ENCODE measurements at regions not wholly inside any gene's neighbourhood (a gene's known extent, or its start where the extent isn't known, plus 50 kb on each side); places are given as distances from the start of the nearest gene placed in this dataset.

- DNase-seq (peak in 1 of 4 donors; percentile 31), ATAC-seq (no peak)
- Histone ChIP-seq H3K9me3 (no peaks in the 10 kb centered on the region), H3K4me3 (no peak overlapping the region), H3K27ac (no peak overlapping the region), H3K4me1 (peaks cover 0 to 8% of the 10 kb centered on the region in 2 donors), H3K27me3 (peaks cover 0 to 20% of the 10 kb centered on the region in 2 donors), H3K36me3 (no peaks in the 10 kb centered on the region)
- intact Hi-C loops (cut with DNase I) = loop anchor here in 1 of 2 donors (5.0 kb wide), 1 partner anchor 43 kb away; no protein-coding TSS in a partner anchor
- TF ChIP-seq CTCF (IDR thresholded peaks at IDR 0.05) = no peak
Measured at GRCh38 chr22:49643998-49644397, 183.7 kb downstream of the BRD1 start.

- DNase-seq (peak in 1 of 4 donors; percentile 67), ATAC-seq (no peak)
Measured at GRCh38 chr22:49643466-49643865, 184.2 kb downstream of the BRD1 start.

DNA sequence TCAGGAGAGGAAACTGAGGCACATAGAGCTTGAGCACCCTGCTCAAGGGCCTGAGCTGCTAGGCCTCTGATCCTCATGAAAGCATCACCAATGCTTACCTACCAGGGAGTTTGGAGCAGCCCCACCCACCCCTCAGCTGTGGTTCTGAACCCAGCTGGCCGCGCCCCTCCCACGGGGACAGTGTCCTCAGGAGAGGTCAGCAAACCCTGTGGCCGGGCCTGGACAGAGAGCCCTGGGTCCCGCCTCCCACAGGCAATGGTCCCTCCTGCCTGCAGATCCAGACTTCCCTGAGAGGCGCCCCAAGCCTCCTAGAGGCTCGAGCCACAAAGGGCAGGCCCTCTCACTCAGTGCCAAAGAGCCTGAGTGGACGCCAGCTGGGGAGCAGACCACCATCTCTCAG, 184.9 kb downstream of the BRD1 start:
- H3K27me3 ChIP-seq = peaks cover 0 to 9% of the 10 kb centered on the region in 2 donors
- TF ChIP-seq CTCF (IDR thresholded peaks at IDR 0.05) = no peak
- H3K36me3 ChIP-seq = peaks cover 0 to 6% of the 10 kb centered on the region in 2 donors
- H3K27ac ChIP-seq = no peak overlapping the region
- H3K9me3 ChIP-seq = no peaks in the 10 kb centered on the region
- DNase-seq (peak in 1 of 4 donors; percentile 71), ATAC-seq (no peak)
- H3K4me1 ChIP-seq = peaks cover 0 to 11% of the 10 kb centered on the region in 2 donors
- intact Hi-C loops (cut with DNase I) = loop anchor here in 1 of 2 donors (5.0 kb wide), 1 partner anchor 45 kb away; no protein-coding TSS in a partner anchor
- no peak overlapping the region for H3K4me3 ChIP-seq

More at GRCh38 chr22:49643466-49643865, 184.2 kb downstream of the BRD1 start:
- no peaks in the 10 kb centered on the region for H3K9me3 ChIP-seq
- peaks cover 0 to 11% of the 10 kb centered on the region in 2 donors for H3K4me1 ChIP-seq
- no peak for TF ChIP-seq CTCF (IDR thresholded peaks at IDR 0.05)
- no peaks in the 10 kb centered on the region for H3K36me3 ChIP-seq
- intact Hi-C loops (cut with DNase I) = loop anchor here in 1 of 2 donors (5.0 kb wide), 1 partner anchor 44 kb away; no protein-coding TSS in a partner anchor
- H3K27ac ChIP-seq = no peak overlapping the region
- peaks cover 0 to 16% of the 10 kb centered on the region in 2 donors for H3K27me3 ChIP-seq
- no peak overlapping the region for H3K4me3 ChIP-seq

GRCh38 chr22:49642331-49642730, 185.3 kb downstream of the BRD1 start:
- TF ChIP-seq CTCF (IDR thresholded peaks at IDR 0.05) = no peak
- DNase-seq (peak in 1 of 4 donors; percentile 67), ATAC-seq (peak; percentile 21)
- peaks cover 0 to 6% of the 10 kb centered on the region in 2 donors for H3K36me3 ChIP-seq
- peaks cover 0 to 5% of the 10 kb centered on the region in 2 donors for H3K27me3 ChIP-seq
- peaks cover 0 to 11% of the 10 kb centered on the region in 2 donors for H3K4me1 ChIP-seq
- H3K4me3 ChIP-seq = no peak overlapping the region
- H3K9me3 ChIP-seq = no peaks in the 10 kb centered on the region
- H3K27ac ChIP-seq = no peak overlapping the region
- intact Hi-C loops (cut with DNase I) = loop anchor here in 1 of 2 donors (5.0 kb wide), 1 partner anchor 45 kb away; no protein-coding TSS in a partner anchor

DNA sequence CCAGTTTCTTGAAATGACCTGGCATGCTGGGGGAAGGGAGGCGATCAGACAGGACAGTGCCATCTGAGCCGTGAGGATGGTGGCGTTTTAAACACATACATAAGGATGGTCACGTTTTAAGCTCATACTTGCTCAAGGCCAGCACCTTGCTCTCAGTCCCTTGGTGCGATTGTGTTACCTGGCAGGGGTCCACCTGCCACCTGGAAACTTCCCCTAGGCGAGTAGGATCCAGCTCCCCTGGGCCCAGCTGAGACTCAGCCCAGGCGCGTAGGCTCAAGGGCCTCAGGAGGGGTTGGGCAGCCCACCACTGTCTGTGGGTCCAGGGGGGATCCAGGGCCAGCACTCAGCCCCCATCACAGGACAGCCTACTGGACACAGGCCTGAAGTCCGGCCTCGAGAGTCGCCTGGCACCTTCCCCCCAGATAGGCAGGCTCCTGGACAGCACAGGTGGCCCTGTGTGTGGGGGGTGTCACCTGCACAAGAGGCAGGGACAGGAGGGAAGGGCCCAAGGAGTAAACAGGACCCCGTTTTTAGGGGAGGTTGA, 185.8 kb downstream of the BRD1 start:
- Histone ChIP-seq H3K27ac (no peak overlapping the region), H3K4me1 (peaks cover 0 to 11% of the 10 kb centered on the region in 2 donors), H3K9me3 (no peaks in the 10 kb centered on the region), H3K36me3 (peaks cover 0 to 6% of the 10 kb centered on the region in 2 donors), H3K4me3 (no peak overlapping the region), H3K27me3 (no peaks in the 10 kb centered on the region)
- peak in 1 of 4 donors; percentile 55 for DNase-seq
- ATAC-seq = no peak
- TF ChIP-seq CTCF (IDR thresholded peaks at IDR 0.05) = no peak
- intact Hi-C loops (cut with DNase I) = loop anchor here in 1 of 2 donors (5.0 kb wide), 1 partner anchor 45 kb away; no protein-coding TSS in a partner anchor

All from left lung (tissue), 4 donors.